WTC11 (cell line): ENCODE measurements at regions not wholly inside any gene's neighbourhood (a gene's known extent, or its start where the extent isn't known, plus 50 kb on each side); places are given as distances from the start of the nearest gene placed in this dataset.

Experiments
- ATAC-seq: fragments of 200-7000 bp; cut with Tn5 transposase; 2 replicates; pipeline ENCODE4 v1.10.0; 2021; ENCODE audit warnings: mild to moderate bottlenecking, moderate library complexity
- CTCF ChIA-PET: fragments of 300-600 bp; sonication (Branson Sonifier 250); formaldehyde crosslinking; loops from one replicate; lab custom pipeline; 2021; ENCODE audit warnings: antibody characterized with exemption; lab: Charles Lee
- POLR2A ChIA-PET: fragments of 350-600 bp; sonication (Branson Sonifier 250); formaldehyde crosslinking; loops from one replicate; lab custom pipeline; 2021; ENCODE audit warnings: antibody characterized with exemption; lab: Charles Lee
- DNase-seq: peaks from one replicate; pipeline ENCODE4 v3.0.0; 2021; ENCODE audit warnings: low spot score
- H3K27ac Mint-ChIP-seq: 2 replicates; pipeline ENCODE4 v1.8.0; 2021; ENCODE audit warnings: mixed read lengths
- H3K27me3 Mint-ChIP-seq: 2 replicates; pipeline ENCODE4 v1.8.0; 2021; ENCODE audit warnings: low read depth, mild to moderate bottlenecking, moderate library complexity, mixed read lengths
- H3K36me3 Mint-ChIP-seq: 2 replicates; pipeline ENCODE4 v1.8.0; 2021; ENCODE audit warnings: mixed read lengths
- H3K4me1 Mint-ChIP-seq: 2 replicates; pipeline ENCODE4 v1.8.0; 2022; ENCODE audit warnings: mixed read lengths
- H3K4me3 Mint-ChIP-seq: 2 replicates; pipeline ENCODE4 v1.8.0; 2021; ENCODE audit warnings: mild to moderate bottlenecking, moderate library complexity, mixed read lengths
- H3K9me3 Mint-ChIP-seq: 2 replicates; pipeline ENCODE4 v1.8.0; 2021; ENCODE audit warnings: mixed read lengths
- CBFB ChIP-seq: sonication (generic); formaldehyde crosslinking; IDR thresholded peaks from 2 replicates; pipeline ENCODE4 v1.8.1; 2022; ENCODE audit warnings: mild to moderate bottlenecking, low read depth, missing genetic modification reagents
- CREM ChIP-seq: sonication (generic); formaldehyde crosslinking; IDR thresholded peaks from 2 replicates; pipeline ENCODE4 v1.8.1; 2022; ENCODE audit warnings: mild to moderate bottlenecking, missing genetic modification reagents, moderate library complexity
- EMX1 ChIP-seq: fragments of 250-450 bp; sonication (Bioruptor Pico); IDR thresholded peaks from 2 replicates; pipeline ENCODE4 v1.8.0; 2021; ENCODE audit warnings: mild to moderate bottlenecking
- GABPB1 ChIP-seq: sonication (generic); formaldehyde crosslinking; IDR thresholded peaks from 2 replicates; pipeline ENCODE4 v1.8.1; 2023; ENCODE audit warnings: mild to moderate bottlenecking, missing genetic modification reagents
- JAZF1 ChIP-seq: fragments of 250-450 bp; sonication (Bioruptor Pico); IDR thresholded peaks from 2 replicates; pipeline ENCODE4 v1.9.0; 2021; ENCODE audit warnings: moderate library complexity, mild to moderate bottlenecking, inconsistent platforms
- JUN ChIP-seq: sonication (generic); formaldehyde crosslinking; IDR thresholded peaks from 2 replicates; pipeline ENCODE4 v1.8.0; 2023; ENCODE audit warnings: mild to moderate bottlenecking, missing genetic modification reagents
- NFE2L1 ChIP-seq: sonication (generic); formaldehyde crosslinking; IDR thresholded peaks from 2 replicates; pipeline ENCODE4 v1.8.1; 2023; ENCODE audit warnings: missing genetic modification reagents
- SMAD4 ChIP-seq: sonication (generic); formaldehyde crosslinking; IDR thresholded peaks from 2 replicates; pipeline ENCODE4 v1.8.0; 2022; ENCODE audit warnings: mild to moderate bottlenecking, missing genetic modification reagents
- TEAD4 ChIP-seq: sonication (generic); formaldehyde crosslinking; IDR thresholded peaks from 2 replicates; pipeline ENCODE4 v1.8.0; 2022; ENCODE audit warnings: mild to moderate bottlenecking, missing genetic modification reagents
- ZNF121 ChIP-seq: sonication (generic); formaldehyde crosslinking; IDR thresholded peaks from 2 replicates; pipeline ENCODE4 v1.8.0; 2023; ENCODE audit warnings: missing genetic modification reagents
- ZNF138 ChIP-seq: sonication (generic); formaldehyde crosslinking; conservative IDR thresholded peaks from 2 replicates; pipeline ENCODE4 v1.8.1; 2022; ENCODE audit warnings: mild to moderate bottlenecking, moderate library complexity, missing genetic modification reagents
- ZNF396 ChIP-seq: fragments of 250-450 bp; sonication (Bioruptor Pico); IDR thresholded peaks from 2 replicates; pipeline ENCODE4 v1.8.0; 2021; ENCODE audit warnings: mild to moderate bottlenecking, moderate library complexity, borderline replicate concordance
- ZNF671 ChIP-seq: fragments of 250-450 bp; sonication (Bioruptor Pico); IDR thresholded peaks from 2 replicates; pipeline ENCODE4 v1.8.0; 2021; ENCODE audit warnings: mild to moderate bottlenecking
- TF ChIP-seq, protein P1 (sequence below): sonication (generic); formaldehyde crosslinking; IDR thresholded peaks from 2 replicates; pipeline ENCODE4 v1.8.0; 2022; ENCODE audit warnings: mild to moderate bottlenecking, missing genetic modification reagents
- TF ChIP-seq, protein P2 (sequence below): sonication (generic); formaldehyde crosslinking; IDR thresholded peaks from 2 replicates; pipeline ENCODE4 v1.8.0; 2022; ENCODE audit warnings: missing genetic modification reagents
- TF ChIP-seq, protein P3 (sequence below): sonication (generic); formaldehyde crosslinking; IDR thresholded peaks from 2 replicates; pipeline ENCODE4 v1.8.0; 2023; ENCODE audit warnings: missing genetic modification reagents
- TF ChIP-seq, protein P4 (sequence below): sonication (generic); formaldehyde crosslinking; IDR thresholded peaks from 2 replicates; pipeline ENCODE4 v1.8.1; 2023; ENCODE audit warnings: mild to moderate bottlenecking, moderate library complexity, missing genetic modification reagents
- TF ChIP-seq, protein P5 (sequence below): fragments of 250-450 bp; sonication (Bioruptor Pico); IDR thresholded peaks from 2 replicates; pipeline ENCODE4 v1.9.0; 2021; ENCODE audit warnings: mild to moderate bottlenecking, borderline replicate concordance

DNA sequence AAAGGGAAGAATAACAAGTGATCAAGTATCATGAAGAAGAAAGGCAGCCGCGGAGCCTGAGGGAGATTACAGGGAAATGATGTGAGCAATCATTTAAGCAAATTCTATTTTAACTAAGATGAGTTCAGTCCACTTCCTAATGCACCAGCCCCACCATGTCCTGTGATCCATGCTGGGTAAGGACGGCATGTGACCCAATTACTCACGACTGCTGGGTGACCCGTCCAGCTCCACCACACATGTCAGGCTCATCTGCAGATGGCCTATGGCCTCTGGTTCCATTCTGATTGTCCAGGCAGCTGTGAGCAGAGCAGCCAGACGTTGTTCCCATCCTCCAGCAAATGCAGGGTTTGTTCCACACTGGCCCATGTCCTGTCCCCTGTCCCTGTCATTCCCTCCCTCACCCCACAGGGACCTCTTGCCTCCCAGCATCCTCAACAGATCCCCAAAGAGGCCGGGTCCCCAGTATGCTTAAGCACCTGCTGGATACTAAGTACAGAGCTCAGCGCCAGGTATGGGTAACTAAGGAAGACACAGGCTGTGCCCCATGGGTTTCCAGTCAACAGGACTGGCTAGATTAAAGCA, 87.9 kb downstream of the MATN1 start:
- no peak for ATAC-seq
- no peaks in the 10 kb centered on the region for H3K27me3 Mint-ChIP-seq
- no peaks in the 10 kb centered on the region for H3K36me3 Mint-ChIP-seq
- ChIA-PET CTCF (no interaction called here), POLR2A (no interaction called here)
- H3K4me3 Mint-ChIP-seq, result no peak overlapping the region
- no peak for TF ChIP-seq CREM
- no peak for TF ChIP-seq ZNF671 (CRISPR knock-in tag)
- no peaks in the 10 kb centered on the region for H3K9me3 Mint-ChIP-seq
- no peaks in the 10 kb centered on the region for H3K4me1 Mint-ChIP-seq
- DNase-seq, result no peak
- H3K27ac Mint-ChIP-seq, result no peak overlapping the region

DNA sequence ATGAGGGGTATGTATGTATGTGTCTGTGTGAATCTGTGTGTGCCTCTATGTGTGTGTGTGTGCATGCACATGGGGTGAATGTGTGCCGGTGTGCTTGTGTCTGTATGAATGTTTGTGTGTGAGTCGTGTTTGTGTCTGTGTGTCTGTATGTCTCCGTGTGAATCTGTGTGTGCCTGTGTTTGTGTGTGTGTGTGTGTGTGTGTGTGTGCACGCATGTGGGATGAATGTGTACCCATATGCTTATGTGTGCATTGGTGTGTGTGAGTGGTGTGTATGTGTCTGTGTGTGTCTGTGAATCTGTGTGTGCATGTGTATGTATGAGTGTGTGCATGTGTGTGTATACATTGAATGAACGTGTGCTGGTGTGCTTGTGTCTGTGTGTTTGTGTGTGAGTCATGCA, 88.9 kb downstream of the MATN1 start:
- DNase-seq, result no peak
- no peaks in the 10 kb centered on the region for H3K27me3 Mint-ChIP-seq
- ChIA-PET POLR2A (no interaction called here), CTCF (no interaction called here)
- H3K4me3 Mint-ChIP-seq, result no peak overlapping the region
- H3K9me3 Mint-ChIP-seq, result no peaks in the 10 kb centered on the region
- no peaks in the 10 kb centered on the region for H3K4me1 Mint-ChIP-seq
- H3K27ac Mint-ChIP-seq, result no peak overlapping the region
- TF ChIP-seq ZNF121 (CRISPR knock-in tag), result no peak
- no peak for TF ChIP-seq CBFB (CRISPR knock-in tag)
- no peak for TF ChIP-seq GABPB1
- no peak for TF ChIP-seq ZNF396 (CRISPR knock-in tag)
- TF ChIP-seq, all 79 proteins: peak for 0
- no peaks in the 10 kb centered on the region for H3K36me3 Mint-ChIP-seq
- ATAC-seq, result no peak

DNA sequence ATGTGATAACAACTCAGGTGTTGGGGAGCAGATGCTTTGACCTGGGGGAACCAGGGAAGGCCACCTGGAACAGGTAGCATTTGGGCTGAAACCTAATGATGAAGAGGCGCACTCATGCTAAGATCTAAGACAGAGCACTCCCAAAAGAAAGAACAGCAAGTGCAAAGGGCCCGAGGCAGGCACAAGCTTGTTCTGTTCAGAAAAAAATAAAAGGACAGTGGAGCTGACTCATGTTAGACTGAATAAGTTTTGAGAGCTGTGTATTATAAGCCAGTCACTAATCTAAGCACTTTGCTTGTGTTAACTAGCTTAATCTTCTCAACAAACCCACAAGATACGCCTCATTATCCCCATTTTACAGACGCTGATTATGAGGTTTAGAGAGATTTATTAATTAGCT, 90.1 kb downstream of the MATN1 start:
- ChIA-PET CTCF (interaction anchor here (1.2 kb wide), 1 partner anchor 52 kb away, joined by 4 read pairs; no protein-coding TSS in a partner anchor), POLR2A (no interaction called here)
- ATAC-seq (no peak), DNase-seq (no peak)
- no peaks in the 10 kb centered on the region for H3K27me3 Mint-ChIP-seq
- no peaks in the 10 kb centered on the region for H3K9me3 Mint-ChIP-seq
- H3K4me3 Mint-ChIP-seq, result no peak overlapping the region
- H3K27ac Mint-ChIP-seq, result no peak overlapping the region
- H3K36me3 Mint-ChIP-seq, result no peaks in the 10 kb centered on the region
- H3K4me1 Mint-ChIP-seq, result no peaks in the 10 kb centered on the region
- TF ChIP-seq JAZF1 (CRISPR knock-in tag), result no peak
- TF ChIP-seq, protein P1, sequence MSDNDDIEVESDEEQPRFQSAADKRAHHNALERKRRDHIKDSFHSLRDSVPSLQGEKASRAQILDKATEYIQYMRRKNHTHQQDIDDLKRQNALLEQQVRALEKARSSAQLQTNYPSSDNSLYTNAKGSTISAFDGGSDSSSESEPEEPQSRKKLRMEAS (CRISPR knock-in tag), result no peak
- no peak for TF ChIP-seq JUN (CRISPR knock-in tag)
- TF ChIP-seq, protein P2, sequence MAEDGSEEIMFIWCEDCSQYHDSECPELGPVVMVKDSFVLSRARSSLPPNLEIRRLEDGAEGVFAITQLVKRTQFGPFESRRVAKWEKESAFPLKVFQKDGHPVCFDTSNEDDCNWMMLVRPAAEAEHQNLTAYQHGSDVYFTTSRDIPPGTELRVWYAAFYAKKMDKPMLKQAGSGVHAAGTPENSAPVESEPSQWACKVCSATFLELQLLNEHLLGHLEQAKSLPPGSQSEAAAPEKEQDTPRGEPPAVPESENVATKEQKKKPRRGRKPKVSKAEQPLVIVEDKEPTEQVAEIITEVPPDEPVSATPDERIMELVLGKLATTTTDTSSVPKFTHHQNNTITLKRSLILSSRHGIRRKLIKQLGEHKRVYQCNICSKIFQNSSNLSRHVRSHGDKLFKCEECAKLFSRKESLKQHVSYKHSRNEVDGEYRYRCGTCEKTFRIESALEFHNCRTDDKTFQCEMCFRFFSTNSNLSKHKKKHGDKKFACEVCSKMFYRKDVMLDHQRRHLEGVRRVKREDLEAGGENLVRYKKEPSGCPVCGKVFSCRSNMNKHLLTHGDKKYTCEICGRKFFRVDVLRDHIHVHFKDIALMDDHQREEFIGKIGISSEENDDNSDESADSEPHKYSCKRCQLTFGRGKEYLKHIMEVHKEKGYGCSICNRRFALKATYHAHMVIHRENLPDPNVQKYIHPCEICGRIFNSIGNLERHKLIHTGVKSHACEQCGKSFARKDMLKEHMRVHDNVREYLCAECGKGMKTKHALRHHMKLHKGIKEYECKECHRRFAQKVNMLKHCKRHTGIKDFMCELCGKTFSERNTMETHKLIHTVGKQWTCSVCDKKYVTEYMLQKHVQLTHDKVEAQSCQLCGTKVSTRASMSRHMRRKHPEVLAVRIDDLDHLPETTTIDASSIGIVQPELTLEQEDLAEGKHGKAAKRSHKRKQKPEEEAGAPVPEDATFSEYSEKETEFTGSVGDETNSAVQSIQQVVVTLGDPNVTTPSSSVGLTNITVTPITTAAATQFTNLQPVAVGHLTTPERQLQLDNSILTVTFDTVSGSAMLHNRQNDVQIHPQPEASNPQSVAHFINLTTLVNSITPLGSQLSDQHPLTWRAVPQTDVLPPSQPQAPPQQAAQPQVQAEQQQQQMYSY (CRISPR knock-in tag), result no peak
- TF ChIP-seq ZNF138, result no peak
- TF ChIP-seq, all 79 proteins: peak for 0

DNA sequence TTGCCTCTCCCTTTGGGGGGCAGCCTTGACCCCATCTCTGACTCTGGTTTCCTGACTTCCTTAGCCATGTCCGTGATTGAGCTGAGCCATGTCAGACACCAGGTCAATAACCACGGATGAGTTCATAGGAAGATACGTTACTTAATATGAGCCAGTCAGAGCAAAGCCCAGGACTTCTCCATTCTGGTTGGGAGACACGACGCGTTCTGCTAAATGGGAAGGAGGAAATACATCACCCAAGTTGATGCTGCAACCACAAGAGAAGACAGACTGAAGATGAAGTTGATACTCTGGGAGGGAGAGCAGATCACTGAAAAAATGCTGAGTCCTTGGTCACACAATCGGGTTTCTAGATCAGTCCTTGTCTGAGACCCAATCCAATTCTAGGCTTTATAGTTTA, 90.9 kb downstream of the MATN1 start:
- ATAC-seq (no peak), DNase-seq (no peak)
- ChIA-PET POLR2A (no interaction called here), CTCF (no interaction called here)
- H3K9me3 Mint-ChIP-seq, result no peaks in the 10 kb centered on the region; the same call in 1 of the 2 replicates
- H3K27ac Mint-ChIP-seq, result no peak overlapping the region
- no peaks in the 10 kb centered on the region for H3K36me3 Mint-ChIP-seq
- H3K27me3 Mint-ChIP-seq, result 0 out of 2 replicates have a peak, but pooled peaks cover 3% of the 10 kb centered on the region
- no peaks in the 10 kb centered on the region for H3K4me1 Mint-ChIP-seq
- H3K4me3 Mint-ChIP-seq, result no peak overlapping the region
- TF ChIP-seq, protein P3, sequence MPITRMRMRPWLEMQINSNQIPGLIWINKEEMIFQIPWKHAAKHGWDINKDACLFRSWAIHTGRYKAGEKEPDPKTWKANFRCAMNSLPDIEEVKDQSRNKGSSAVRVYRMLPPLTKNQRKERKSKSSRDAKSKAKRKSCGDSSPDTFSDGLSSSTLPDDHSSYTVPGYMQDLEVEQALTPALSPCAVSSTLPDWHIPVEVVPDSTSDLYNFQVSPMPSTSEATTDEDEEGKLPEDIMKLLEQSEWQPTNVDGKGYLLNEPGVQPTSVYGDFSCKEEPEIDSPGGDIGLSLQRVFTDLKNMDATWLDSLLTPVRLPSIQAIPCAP (CRISPR knock-in tag), result no peak
- TF ChIP-seq, protein P4, sequence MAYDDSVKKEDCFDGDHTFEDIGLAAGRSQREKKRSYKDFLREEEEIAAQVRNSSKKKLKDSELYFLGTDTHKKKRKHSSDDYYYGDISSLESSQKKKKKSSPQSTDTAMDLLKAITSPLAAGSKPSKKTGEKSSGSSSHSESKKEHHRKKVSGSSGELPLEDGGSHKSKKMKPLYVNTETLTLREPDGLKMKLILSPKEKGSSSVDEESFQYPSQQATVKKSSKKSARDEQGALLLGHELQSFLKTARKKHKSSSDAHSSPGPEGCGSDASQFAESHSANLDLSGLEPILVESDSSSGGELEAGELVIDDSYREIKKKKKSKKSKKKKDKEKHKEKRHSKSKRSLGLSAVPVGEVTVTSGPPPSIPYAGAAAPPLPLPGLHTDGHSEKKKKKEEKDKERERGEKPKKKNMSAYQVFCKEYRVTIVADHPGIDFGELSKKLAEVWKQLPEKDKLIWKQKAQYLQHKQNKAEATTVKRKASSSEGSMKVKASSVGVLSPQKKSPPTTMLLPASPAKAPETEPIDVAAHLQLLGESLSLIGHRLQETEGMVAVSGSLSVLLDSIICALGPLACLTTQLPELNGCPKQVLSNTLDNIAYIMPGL, result no peak
- TF ChIP-seq ZNF138, result no peak
- TF ChIP-seq, protein P5, sequence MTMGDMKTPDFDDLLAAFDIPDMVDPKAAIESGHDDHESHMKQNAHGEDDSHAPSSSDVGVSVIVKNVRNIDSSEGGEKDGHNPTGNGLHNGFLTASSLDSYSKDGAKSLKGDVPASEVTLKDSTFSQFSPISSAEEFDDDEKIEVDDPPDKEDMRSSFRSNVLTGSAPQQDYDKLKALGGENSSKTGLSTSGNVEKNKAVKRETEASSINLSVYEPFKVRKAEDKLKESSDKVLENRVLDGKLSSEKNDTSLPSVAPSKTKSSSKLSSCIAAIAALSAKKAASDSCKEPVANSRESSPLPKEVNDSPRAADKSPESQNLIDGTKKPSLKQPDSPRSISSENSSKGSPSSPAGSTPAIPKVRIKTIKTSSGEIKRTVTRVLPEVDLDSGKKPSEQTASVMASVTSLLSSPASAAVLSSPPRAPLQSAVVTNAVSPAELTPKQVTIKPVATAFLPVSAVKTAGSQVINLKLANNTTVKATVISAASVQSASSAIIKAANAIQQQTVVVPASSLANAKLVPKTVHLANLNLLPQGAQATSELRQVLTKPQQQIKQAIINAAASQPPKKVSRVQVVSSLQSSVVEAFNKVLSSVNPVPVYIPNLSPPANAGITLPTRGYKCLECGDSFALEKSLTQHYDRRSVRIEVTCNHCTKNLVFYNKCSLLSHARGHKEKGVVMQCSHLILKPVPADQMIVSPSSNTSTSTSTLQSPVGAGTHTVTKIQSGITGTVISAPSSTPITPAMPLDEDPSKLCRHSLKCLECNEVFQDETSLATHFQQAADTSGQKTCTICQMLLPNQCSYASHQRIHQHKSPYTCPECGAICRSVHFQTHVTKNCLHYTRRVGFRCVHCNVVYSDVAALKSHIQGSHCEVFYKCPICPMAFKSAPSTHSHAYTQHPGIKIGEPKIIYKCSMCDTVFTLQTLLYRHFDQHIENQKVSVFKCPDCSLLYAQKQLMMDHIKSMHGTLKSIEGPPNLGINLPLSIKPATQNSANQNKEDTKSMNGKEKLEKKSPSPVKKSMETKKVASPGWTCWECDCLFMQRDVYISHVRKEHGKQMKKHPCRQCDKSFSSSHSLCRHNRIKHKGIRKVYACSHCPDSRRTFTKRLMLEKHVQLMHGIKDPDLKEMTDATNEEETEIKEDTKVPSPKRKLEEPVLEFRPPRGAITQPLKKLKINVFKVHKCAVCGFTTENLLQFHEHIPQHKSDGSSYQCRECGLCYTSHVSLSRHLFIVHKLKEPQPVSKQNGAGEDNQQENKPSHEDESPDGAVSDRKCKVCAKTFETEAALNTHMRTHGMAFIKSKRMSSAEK (CRISPR knock-in tag), result no peak
- TF ChIP-seq TEAD4 (CRISPR knock-in tag), result no peak
- TF ChIP-seq SMAD4 (CRISPR knock-in tag), result no peak
- no peak for TF ChIP-seq EMX1 (CRISPR knock-in tag)
- TF ChIP-seq JAZF1 (CRISPR knock-in tag), result no peak
- no peak for TF ChIP-seq NFE2L1 (CRISPR knock-in tag)
